ENCODE measurements at regions not wholly inside any gene's neighbourhood (a gene's known extent, or its start where the extent isn't known, plus 50 kb on each side); places are given as distances from the start of the nearest gene placed in this dataset.

DNA sequence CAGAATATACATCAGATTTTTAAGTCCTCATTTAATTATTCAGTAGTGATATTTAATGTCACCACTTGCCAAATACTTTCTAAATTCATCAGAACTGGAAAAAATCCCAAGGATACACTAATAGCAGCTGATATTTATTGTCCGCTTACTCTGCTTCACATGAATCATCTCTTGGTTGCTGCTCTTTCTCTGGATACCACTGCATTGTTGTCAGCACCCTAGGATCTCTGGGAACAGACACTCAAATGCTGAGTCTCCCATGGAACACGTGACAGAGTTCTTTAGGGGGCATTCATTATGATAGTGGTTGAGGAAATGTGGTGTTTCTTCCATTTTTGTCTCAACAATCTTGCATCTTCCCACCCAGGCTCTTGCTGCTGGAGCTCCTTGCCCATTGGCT lies 318.0 kb downstream of the RFPL4B start:
- TF ChIP-seq EZH2 (optimal IDR thresholded peaks at IDR 0.05; ENCODE audit: low read depth, low read length) = no peak
- TF ChIP-seq, protein P1, sequence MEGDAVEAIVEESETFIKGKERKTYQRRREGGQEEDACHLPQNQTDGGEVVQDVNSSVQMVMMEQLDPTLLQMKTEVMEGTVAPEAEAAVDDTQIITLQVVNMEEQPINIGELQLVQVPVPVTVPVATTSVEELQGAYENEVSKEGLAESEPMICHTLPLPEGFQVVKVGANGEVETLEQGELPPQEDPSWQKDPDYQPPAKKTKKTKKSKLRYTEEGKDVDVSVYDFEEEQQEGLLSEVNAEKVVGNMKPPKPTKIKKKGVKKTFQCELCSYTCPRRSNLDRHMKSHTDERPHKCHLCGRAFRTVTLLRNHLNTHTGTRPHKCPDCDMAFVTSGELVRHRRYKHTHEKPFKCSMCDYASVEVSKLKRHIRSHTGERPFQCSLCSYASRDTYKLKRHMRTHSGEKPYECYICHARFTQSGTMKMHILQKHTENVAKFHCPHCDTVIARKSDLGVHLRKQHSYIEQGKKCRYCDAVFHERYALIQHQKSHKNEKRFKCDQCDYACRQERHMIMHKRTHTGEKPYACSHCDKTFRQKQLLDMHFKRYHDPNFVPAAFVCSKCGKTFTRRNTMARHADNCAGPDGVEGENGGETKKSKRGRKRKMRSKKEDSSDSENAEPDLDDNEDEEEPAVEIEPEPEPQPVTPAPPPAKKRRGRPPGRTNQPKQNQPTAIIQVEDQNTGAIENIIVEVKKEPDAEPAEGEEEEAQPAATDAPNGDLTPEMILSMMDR (IDR thresholded peaks at IDR 0.05; ENCODE audit: low read length) = no peak

All from MM.1S (cell line).